ENCODE measurements at regions not wholly inside any gene's neighbourhood (a gene's known extent, or its start where the extent isn't known, plus 50 kb on each side); places are given as distances from the start of the nearest gene placed in this dataset.

DNA sequence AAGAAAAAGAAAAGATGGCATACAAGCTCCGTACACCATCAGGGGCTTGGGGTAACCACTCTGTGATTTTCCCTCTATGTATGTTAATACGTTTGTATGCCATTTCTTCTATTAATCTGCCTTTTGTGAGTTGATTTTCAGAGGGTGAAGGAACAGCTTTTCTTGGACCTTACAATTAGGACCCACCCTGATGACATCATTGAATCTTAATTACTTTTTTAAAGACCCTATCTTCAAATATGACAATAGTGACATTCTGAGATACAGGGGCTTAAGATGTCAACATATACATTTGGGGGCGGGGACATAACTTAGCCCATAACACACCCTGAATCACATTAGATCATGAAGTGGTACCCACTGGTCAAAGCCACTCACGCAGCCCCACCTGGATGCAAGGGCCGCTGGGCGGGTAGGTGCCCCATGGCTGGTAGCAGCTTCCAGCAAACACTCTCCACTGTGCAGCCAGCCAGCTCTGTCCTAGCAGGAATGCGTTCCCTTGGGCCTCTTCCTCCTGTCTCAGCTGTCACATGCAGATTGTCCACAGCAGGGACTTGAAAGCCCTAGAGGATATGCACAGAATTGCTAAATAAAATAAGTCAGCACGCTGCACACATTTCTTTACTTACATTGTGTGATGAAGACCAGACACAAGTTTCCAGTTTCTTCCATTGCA lies 74.5 kb downstream of the FOXF2 start:
- ChIA-PET CTCF (interaction anchor here (0.7 kb wide), 2 partner anchors 81 to 93 kb away, joined by 3 to 4 read pairs; no protein-coding TSS in a partner anchor), POLR2A (ENCODE audit: low non-redundant PET) (no interaction called here)
- no peak for DNase-seq (ENCODE audit: low spot score)
- no peak overlapping the region for H3K27ac ChIP-seq
- TF ChIP-seq, protein P1, sequence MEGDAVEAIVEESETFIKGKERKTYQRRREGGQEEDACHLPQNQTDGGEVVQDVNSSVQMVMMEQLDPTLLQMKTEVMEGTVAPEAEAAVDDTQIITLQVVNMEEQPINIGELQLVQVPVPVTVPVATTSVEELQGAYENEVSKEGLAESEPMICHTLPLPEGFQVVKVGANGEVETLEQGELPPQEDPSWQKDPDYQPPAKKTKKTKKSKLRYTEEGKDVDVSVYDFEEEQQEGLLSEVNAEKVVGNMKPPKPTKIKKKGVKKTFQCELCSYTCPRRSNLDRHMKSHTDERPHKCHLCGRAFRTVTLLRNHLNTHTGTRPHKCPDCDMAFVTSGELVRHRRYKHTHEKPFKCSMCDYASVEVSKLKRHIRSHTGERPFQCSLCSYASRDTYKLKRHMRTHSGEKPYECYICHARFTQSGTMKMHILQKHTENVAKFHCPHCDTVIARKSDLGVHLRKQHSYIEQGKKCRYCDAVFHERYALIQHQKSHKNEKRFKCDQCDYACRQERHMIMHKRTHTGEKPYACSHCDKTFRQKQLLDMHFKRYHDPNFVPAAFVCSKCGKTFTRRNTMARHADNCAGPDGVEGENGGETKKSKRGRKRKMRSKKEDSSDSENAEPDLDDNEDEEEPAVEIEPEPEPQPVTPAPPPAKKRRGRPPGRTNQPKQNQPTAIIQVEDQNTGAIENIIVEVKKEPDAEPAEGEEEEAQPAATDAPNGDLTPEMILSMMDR (conservative IDR thresholded peaks at IDR 0.05; ENCODE audit: low read depth), result no peak

DNA sequence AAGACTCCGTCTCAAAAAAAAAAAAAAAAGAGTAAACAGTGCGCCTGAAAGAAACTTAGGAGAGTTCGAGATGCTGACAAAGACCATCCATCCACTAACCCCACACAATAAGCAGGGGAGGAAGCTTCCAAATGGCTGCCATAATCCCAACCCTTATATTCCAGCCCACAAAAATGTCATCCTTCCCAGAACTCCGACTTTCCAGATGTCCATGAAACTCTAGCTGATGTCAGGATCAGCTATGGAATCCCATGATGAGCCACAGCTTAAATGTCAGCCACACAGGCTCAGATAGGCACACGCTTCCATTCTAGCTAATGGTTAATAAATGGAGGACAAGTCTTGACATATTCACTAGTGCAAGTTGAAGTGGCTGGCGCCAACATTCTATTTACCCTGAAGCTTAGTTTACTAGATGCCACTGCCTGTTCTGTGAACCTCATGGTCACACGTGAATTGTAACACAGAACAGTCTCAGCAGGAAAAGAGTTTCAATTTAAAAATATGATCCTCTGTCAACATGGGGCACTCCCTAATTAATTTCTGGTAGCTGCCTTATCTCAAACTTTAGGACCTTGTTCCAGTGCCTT lies 75.5 kb downstream of the FOXF2 start:
- DNase-seq (ENCODE audit: low spot score), result no peak
- POLR2A ChIA-PET (ENCODE audit: low non-redundant PET), result no interaction called here
- no peak overlapping the region for H3K27ac ChIP-seq
- CTCF ChIA-PET, result interaction anchor here (0.7 kb wide), 1 partner anchor 82 kb away, joined by 4 read pairs; no protein-coding TSS in a partner anchor
- TF ChIP-seq, protein P1 (conservative IDR thresholded peaks at IDR 0.05; ENCODE audit: low read depth), result no peak

DNA sequence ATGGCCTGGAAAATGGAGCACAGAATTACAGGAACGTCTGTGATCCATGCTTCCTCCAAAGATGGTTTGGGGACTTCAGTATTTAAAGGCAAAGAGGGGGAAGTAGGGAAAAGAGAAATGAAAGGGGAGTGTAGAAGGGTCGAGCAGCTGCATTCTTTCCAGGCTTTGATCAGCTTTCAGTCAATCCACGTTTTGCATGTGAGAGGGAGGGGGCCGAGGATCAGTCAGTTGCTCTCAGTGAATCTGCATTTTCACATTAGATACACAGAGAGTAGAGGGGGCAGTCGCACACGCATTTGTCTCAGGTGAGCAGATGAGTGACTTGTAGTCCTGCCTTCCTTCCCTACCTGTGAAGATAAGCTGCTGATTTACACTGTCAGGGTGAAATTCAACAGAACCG lies 78.8 kb downstream of the FOXF2 start:
- TF ChIP-seq, protein P1 (conservative IDR thresholded peaks at IDR 0.05; ENCODE audit: low read depth), result no peak
- POLR2A ChIA-PET (ENCODE audit: low non-redundant PET), result no interaction called here
- no peak overlapping the region for H3K27ac ChIP-seq
- CTCF ChIA-PET, result interaction anchor here (0.6 kb wide), 1 partner anchor 83 kb away, joined by 3 read pairs; no protein-coding TSS in a partner anchor
- DNase-seq (ENCODE audit: low spot score), result no peak

DNA sequence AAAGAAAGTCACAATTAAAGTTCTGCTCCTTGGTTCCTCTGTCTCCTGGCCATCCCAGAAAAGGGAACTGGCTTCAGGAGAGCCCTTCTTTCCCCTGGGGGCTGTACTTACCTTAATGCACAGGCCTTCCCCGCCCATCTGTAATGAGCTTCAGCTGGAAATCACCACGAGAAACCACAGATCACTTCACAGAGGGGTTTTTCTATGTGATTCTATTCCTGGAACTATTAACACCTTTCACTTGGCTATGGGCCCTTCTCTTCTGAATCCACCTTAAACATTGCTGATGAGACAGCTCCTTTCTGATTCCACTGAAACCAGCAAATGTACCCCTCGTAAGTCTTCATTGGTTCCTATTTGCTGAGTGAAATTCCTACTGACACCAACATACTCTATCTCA lies 80.7 kb downstream of the FOXF2 start:
- TF ChIP-seq, protein P1 (conservative IDR thresholded peaks at IDR 0.05; ENCODE audit: low read depth), result no peak
- ChIA-PET POLR2A (ENCODE audit: low non-redundant PET) (no interaction called here), CTCF (no interaction called here)
- no peak overlapping the region for H3K27ac ChIP-seq
- no peak for DNase-seq (ENCODE audit: low spot score)

DNA sequence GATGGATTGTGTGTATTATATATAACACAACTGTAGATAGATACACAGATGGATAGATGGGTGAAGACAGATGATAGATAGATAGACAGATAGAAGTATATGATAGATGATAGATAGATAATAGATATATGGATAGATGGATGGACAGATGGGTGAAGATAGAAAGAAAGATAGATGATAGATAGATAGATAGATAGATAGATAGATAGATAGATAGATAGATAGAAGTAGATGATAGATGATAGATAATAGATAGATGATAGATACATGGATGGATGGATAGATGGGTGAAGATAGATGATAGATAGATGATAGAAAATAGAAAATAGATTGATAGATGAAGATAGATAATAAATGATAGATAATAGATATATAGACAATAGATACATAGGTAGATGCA lies 83.3 kb downstream of the FOXF2 start:
- CTCF ChIA-PET, result interaction anchor here (0.8 kb wide), 1 partner anchor 1089 kb away, joined by 3 read pairs; no protein-coding TSS in a partner anchor
- POLR2A ChIA-PET (ENCODE audit: low non-redundant PET), result no interaction called here

DNA sequence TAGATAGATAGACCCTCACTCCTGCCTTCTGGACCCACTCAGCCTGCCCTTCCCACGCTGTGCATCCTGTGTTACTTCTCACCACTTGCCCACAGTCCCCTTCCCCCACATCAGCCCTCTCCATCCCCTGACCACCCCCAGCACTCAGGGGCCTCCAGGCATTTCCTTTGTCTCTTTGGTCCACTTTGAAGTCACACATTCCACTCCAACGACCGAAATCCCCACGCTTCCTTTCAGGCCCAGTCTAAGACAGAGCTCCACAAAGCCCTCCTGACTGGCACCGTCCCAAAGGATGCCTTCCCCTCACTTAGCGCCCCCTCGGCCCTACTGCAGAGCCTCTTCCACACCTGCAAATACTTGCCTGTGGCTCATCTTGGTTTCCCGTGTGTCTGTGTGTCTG lies 83.8 kb downstream of the FOXF2 start:
- TF ChIP-seq, protein P1 (conservative IDR thresholded peaks at IDR 0.05; ENCODE audit: low read depth), result no peak
- ChIA-PET CTCF (interaction anchor here (0.7 to 0.8 kb wide), 2 partner anchors 295 to 1089 kb away, joined by 3 to 5 read pairs; no protein-coding TSS in a partner anchor), POLR2A (ENCODE audit: low non-redundant PET) (no interaction called here)
- DNase-seq (ENCODE audit: low spot score), result no peak
- no peak overlapping the region for H3K27ac ChIP-seq

More for the DNA sequence above, 83.3 kb downstream of the FOXF2 start:
- TF ChIP-seq, protein P1 (conservative IDR thresholded peaks at IDR 0.05; ENCODE audit: low read depth), result no peak
- DNase-seq (ENCODE audit: low spot score), result no peak
- no peak overlapping the region for H3K27ac ChIP-seq
